HCEC 1CT (cell line): ENCODE measurements at regions not wholly inside any gene's neighbourhood (a gene's known extent, or its start where the extent isn't known, plus 50 kb on each side); places are given as distances from the start of the nearest gene placed in this dataset.
"Not testable (repeated sequence)": the region's sequence is repeated elsewhere in the genome, so short reads cannot be mapped to it uniquely, and the experiment has no call there.

Experiments used
- DNase-seq: peaks from one replicate; pipeline ENCODE4 v3.0.0-alpha.2; 2017

GRCh38 chr9:90044710-90045151, 439.9 kb downstream of the GADD45G start:
- no peak for DNase-seq

- DNase-seq: no peak
Measured at GRCh38 chr9:90046317-90046861, 441.6 kb downstream of the GADD45G start.

GRCh38 chr9:90047828-90048227, 443.0 kb downstream of the GADD45G start:
- DNase-seq: no peak

DNA sequence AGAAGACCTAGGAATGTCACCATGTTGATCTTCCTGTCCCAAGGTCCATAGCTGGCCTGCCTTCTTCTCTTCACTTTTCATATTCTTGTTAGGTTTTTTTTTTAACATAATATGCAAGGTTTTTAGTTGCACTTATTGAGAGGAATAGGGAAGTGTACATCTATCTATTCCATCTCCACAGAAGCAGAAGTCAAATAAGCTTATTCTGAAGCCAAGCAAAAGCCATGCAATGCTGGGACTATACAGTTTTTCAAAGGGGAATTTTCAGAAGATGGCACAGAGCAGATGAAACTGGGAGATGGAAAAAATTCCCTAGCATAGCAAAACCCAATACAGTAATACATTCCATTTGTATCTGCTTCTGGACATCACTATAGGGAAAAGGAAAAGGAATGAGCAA, 447.6 kb downstream of the GADD45G start:
- no peak for DNase-seq

DNA sequence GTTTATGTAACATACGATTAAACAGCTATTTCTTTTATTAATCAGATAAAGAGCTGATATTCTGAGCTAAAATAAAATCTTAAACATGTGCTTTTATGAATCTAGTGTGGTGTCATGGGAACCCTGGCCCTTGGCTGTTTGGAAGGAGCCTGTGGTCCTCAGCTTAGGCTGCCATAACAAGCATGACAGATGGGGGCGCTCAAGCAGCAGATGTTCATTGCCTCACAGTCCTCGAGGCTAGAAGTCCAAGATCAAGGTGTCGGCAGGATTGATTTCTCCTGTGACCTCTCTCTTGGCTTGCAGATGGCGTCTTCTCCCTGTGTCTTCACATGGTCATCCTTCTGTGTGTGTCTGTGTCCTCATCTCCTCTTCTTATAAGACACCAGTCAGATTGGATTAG, 448.2 kb downstream of the GADD45G start:
- no peak for DNase-seq

DNA sequence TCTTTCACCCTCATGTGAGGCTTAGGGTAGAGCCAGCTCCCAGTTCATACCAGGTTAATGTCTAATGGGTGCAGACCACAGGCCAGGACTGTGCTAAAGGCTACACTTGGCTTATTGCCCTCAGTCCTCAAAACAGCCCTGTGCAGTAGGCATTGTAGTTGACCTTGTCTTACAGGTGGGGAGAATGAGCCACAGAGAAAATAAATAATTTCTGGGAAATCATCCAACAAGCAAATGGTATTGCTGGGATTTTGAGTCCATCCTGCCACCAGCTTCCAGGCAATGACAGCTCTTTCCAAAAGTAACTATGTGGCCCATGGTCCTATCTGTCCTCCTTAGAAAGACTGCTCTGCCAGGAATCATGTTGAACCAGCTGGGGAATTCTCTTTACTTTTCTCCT, 450.0 kb downstream of the GADD45G start:
- DNase-seq: no peak

DNA sequence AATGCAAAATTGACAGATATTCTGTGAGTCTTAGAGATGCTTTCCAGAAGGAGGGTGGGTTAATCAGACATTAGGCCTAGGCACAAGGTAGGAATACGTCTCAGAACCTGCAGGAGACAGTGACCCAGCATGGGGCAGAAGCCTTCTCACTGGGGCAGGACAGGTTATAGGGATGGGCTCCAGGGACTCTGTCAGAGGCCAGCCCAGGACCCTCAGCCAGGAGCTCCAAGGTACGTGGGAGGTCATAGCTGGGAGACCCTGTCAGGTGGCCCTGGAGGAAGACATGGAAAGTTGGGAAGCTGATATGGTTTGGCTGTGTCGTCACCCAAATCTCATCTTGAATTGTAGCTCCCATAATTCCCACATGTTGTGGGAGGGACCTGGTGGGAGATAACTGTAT, 450.4 kb downstream of the GADD45G start:
- no peak for DNase-seq

- DNase-seq: no peak
Measured at GRCh38 chr9:90057361-90057760, 452.5 kb downstream of the GADD45G start.

DNA sequence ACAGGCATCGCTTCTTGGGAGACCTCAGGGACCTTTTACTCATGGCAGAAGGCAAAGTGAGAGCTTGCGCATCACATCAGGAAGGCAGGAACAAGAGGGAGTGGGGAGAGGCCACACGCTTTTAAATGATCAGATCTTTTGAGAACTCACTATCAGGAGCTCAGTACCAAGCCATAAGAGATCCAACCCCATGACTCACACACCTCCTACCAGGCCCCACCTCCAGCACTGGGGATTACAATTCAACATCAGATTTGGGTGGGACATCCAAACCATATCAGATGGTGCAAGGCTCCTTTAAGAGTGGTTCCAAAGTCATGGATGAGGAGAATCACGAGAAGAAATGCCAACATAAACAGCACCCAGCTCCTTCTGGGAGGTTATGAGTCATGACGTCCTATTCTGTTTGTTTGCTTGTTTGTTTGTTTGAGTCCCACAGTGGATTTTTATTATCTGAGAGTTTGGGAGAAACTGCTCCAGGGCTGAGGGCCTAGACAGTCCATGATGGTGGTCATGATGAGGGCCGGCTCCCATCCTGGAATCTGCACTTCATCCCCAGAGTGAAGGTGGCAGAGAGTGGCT, 453.5 kb downstream of the GADD45G start:
- no peak for DNase-seq

GRCh38 chr9:90059436-90059835, 454.6 kb downstream of the GADD45G start:
- DNase-seq: no peak

GRCh38 chr9:90060256-90060655, 455.4 kb downstream of the GADD45G start:
- no peak for DNase-seq

GRCh38 chr9:90061187-90061586, 456.4 kb downstream of the GADD45G start:
- DNase-seq: no peak

DNA sequence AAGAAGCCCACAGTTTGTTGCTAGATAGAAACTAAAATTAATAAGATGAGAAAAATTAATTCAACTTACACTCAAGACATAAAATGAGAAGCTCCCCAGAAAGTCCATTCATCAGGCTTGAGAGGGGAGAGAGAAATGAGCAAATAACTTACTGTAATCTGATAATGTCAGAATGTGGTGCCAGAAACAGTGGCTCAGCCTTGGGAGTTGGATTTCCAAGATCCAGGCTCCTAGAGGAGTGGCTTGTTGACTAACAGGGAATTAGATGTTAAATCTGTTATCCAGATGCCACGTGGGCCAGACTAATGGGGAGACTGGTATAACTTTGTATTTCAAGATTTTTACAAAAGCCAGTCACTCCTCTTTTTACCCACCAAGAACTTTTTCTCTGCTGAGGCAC, 458.2 kb downstream of the GADD45G start:
- DNase-seq: no peak

DNA sequence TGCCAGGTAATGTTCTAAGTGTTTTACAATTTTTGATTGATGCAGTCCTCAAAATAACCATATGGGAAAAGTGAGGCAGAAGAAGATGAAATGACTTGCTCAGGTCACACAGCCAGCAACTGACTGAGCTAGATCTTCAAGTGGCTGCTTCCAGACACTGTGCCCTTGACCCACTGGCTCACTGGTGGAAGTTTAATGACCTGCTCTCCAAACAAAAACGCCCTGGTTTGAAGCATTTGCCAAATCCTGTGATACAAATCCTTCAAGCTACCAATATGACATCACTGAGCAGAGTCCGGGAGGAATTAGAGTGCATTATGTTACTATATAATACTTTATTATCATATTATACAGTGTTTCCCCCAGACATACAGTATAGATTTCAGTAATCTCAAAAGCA, 459.4 kb downstream of the GADD45G start:
- DNase-seq: no peak

DNA sequence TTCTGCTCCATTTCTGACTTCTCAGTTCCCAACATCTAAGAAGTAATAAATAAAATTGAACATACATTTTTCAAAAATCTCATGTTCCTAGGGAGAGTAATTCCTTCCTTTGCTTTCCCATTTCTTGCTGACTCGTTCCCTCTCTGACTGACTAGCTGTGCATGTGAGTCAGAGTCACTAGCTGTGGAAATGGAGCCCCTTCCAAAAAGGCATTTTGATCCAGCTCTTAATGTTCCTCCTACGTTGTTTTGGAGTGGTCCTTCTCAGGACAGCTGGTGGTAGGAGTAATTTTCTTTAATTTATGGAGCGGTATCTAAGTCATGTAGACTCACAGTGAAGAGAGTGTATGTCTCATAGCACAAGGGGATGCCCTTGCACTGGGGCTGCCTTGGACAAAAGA, 460.2 kb downstream of the GADD45G start:
- no peak for DNase-seq

- no peak for DNase-seq
Measured at GRCh38 chr9:90065851-90066250, 461.0 kb downstream of the GADD45G start.

DNA sequence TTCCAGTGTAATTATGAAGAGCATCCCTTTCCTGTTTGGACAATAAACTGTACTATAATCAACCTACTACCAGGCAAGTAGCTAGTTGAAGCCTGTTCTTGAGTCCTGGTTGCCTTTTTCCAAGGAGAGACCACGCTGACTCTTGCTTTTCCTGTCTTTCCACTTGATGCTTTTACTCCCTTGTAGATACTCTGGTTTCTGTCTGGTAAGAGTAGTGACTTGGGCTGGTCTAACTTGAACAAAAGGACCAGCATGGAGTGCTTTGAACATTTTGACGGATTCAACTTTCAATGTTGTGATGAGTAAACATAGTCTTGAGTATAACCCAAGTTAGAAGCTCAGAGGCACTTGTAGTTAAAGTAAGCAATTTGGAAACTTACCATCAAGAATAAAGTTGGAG, 464.3 kb downstream of the GADD45G start:
- no peak for DNase-seq

DNA sequence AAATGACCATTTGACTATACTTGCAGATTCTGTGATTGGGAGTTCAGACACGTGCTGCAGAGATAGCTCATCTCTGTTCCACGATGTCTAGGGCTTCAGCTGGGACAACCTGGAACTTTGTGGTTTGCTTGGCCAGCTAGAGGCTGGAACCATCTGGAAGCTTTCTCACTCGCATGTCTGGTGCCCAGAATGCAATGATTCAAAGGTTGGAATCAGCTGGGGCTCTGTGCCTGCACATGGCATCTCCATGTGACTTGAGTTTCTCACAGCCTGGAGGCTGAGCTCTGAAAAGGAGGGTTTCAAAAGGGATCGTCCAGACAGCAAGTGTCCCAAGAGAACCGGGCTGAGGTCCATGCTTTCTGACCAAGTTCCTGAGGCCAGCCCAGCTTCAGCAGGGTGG, 465.2 kb downstream of the GADD45G start:
- no peak for DNase-seq

DNA sequence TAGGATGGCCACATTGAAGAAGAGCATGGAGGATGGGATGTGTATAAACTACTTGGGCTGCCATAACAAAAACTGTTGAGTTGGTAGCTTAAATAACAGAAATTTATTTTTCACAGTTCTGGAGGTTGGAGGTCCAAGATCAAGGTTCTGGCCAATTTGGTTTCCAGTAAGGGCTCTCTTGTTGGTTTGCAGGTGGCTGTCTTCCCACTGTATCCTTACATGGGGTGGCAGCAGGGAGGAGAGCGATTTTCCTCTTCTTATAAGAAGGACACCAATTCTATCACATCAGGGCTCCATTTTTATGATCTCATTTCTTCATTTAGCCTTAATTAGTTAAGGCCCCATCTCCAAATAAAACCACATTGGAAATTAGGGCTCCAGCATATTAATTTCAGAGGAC, 465.7 kb downstream of the GADD45G start:
- DNase-seq: no peak

DNA sequence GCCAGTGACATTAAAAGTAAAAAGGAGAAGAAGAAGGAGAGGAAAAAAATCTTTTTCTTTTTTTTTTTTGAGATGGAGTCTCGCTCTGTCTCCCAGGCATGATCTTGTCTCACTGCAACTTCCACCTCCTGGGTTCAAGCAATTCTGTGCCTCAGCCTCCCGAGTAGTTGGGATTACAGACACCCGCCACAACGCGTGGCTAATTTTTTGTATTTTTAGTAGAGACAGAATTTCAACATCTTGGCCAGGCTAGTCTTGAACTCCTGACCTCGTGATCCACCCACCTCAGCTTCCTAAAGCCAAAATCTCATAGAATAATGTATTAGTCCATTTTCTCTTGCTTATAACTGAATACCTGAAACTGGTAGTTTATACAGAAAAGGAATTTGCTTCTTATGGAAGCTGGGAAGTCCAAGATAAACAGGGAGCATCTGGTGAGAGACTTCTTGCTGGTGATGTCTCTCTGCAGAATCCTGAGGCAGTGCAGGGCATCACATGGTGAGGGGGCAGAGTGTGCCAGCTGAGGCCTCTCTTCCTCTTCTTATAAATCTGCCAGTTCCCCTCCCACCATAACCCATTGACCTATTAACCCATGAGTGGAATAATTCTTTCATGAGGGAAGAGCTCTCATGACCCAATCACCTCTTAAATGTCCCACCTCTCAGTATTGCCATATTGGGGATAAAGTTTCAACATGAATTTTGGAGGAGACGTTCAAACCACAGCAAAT, 466.3 kb downstream of the GADD45G start:
- no peak for DNase-seq

DNA sequence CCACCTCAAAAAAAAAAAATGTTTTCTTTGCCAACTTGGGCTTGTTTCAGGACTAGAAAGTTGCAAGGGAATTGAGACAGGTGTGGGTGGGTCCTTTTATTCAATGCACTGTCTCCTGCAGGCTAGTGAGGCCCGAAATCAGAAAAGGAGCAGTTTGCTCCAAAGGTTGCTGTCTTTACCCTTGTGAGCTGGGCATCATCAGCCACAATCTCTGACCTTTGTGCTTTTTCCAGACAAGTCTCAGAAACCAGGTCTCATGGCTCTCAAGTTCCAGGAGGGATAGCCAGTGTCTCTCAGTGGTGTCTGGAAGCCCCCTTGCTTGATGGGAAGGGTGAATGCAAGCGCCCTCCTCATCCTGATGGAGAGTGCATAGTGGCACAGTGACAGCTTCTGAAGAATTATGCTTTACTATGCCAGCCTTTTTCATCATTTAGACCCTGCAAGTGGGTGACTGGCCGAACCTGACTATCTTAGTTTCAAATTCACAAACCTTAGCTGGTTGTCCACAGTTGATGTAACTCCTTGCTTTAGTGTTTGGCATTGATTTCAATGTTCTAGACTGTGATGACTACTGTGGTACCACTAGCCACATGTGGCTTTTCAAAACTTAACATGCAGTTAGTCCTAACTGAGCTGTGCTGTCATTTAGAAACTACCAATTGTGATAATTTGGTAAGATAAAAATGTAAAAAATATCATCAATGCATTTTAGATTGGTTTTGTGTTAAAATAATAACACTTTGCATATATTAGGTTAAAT, 468.6 kb downstream of the GADD45G start:
- DNase-seq: no peak

- DNase-seq: no peak
Measured at GRCh38 chr9:90074316-90074962, 469.6 kb downstream of the GADD45G start.

GRCh38 chr9:90077598-90077997, 472.8 kb downstream of the GADD45G start:
- not testable (repeated sequence) for DNase-seq
